HCT116 (cell line): ENCODE measurements at regions not wholly inside any gene's neighbourhood (a gene's known extent, or its start where the extent isn't known, plus 50 kb on each side); places are given as distances from the start of the nearest gene placed in this dataset.

ENCODE experiments used
- ATAC-seq: fragments of 200-7000 bp; cut with Tn5 transposase; 2 replicates; pipeline ENCODE4 v1.9.1; 2020; ENCODE audit warnings: mild to moderate bottlenecking, moderate library complexity
- BruUV-seq: library from RNA; stranded (reverse); fragments of 400-500 nt; replicated peaks from 2 replicates; lab custom pipeline; 2021; lab: Mats Ljungman, UMichigan
- CTCF ChIA-PET: fragments of 300-600 bp; sonication (Branson Sonifier 250); formaldehyde crosslinking; loops from one replicate; lab custom pipeline; 2021; ENCODE audit warnings: antibody characterized with exemption; lab: Charles Lee
- POLR2A ChIA-PET: fragments of 300-600, 350-600 bp; sonication (Branson Sonifier 250); formaldehyde crosslinking; loops from one replicate; lab custom pipeline; 2021; ENCODE audit warnings: antibody characterized with exemption; lab: Charles Lee
- RAD21 ChIA-PET, 2 experiments: fragments of 300-600 bp; sonication (Branson Sonifier 250); formaldehyde crosslinking; loops; one replicate each; lab custom pipeline; 2023; ENCODE audit warnings: low total read pairs in 2 of 2; ENCODE audit not compliant: uncharacterized antibody in 2 of 2, unreplicated experiment in 2 of 2, low non-redundant PET in 1 of 2; lab: Charles Lee
- DNase-seq: peaks from one replicate; pipeline ENCODE4 v3.0.0-alpha.2; 2010; ENCODE audit warnings: low read depth, low spot score
- H2AFZ ChIP-seq: fragments of 200-600 bp; shearing (Covaris generic), sonication (generic); 2 replicates; pipeline ENCODE4 v1.6.1; 2017; ENCODE audit warnings: low read depth, mixed run types, mixed read lengths, antibody characterized with exemption, low read length; ENCODE audit not compliant: poor library complexity, severe bottlenecking
- H3K27ac ChIP-seq: 2 replicates; pipeline ENCODE4 v1.5.1; 2012; ENCODE audit warnings: low read depth, low read length
- H3K27me3 ChIP-seq: fragments of 200-600 bp; sonication (generic); 2 replicates; pipeline ENCODE4 v1.6.1; 2016; ENCODE audit warnings: mixed run types, low read length, mixed read lengths; ENCODE audit not compliant: insufficient read depth
- H3K36me3 ChIP-seq, 2 experiments: fragments of 200-500 bp in 1 of 2; fragments of 200-600 bp in 1 of 2; sonication (Bioruptor generic) in 1 of 2; sonication (generic) in 1 of 2; 2 replicates each; pipeline versions ENCODE4 v1.5.1 to v1.6.1; 2014 to 2016; ENCODE audit warnings: low read length in 2 of 2, inconsistent platforms in 1 of 2, mixed read lengths in 1 of 2, mixed run types in 1 of 2; ENCODE audit not compliant: insufficient read depth in 2 of 2, control insufficient read depth in 1 of 2
- H3K4me1 ChIP-seq, 2 experiments: fragments of 200-600 bp in 1 of 2; sonication (generic) in 1 of 2; 2 replicates each; pipeline versions ENCODE4 v1.5.1 to v1.6.1; 2012 to 2017; ENCODE audit warnings: low read length in 2 of 2, inconsistent platforms in 1 of 2, mild to moderate bottlenecking in 1 of 2, mixed read lengths in 1 of 2, mixed run types in 1 of 2, moderate library complexity in 1 of 2; ENCODE audit not compliant: insufficient read depth in 2 of 2, control insufficient read depth in 1 of 2
- H3K4me2 ChIP-seq: fragments of 200-600 bp; sonication (generic); 2 replicates; pipeline ENCODE4 v1.6.1; 2017; ENCODE audit warnings: mixed run types, low read length, mixed read lengths
- H3K4me3 ChIP-seq, 2 experiments: fragments of 200-600 bp in 1 of 2; sonication (generic) in 1 of 2; replicated peaks in 1 of 2; 2 replicates each; pipeline ENCODE4 v1.5.1; 2011 to 2016; ENCODE audit warnings: low read length in 2 of 2, control low read depth in 1 of 2, low read depth in 1 of 2, mild to moderate bottlenecking in 1 of 2, mixed read lengths in 1 of 2, mixed run types in 1 of 2
- H3K79me2 ChIP-seq: fragments of 200-600 bp; sonication (generic); 2 replicates; pipeline ENCODE4 v1.6.1; 2017; ENCODE audit warnings: mild to moderate bottlenecking, mixed run types, low read length, moderate library complexity, mixed read lengths; ENCODE audit not compliant: insufficient read depth
- H3K9ac ChIP-seq: fragments of 200-600 bp; sonication (generic); 2 replicates; pipeline ENCODE4 v1.6.1; 2016; ENCODE audit warnings: low read length, mixed read lengths
- H3K9me2 ChIP-seq: fragments of 200-600 bp; sonication (generic), shearing (Covaris generic); 2 replicates; pipeline ENCODE4 v1.6.1; 2017; ENCODE audit warnings: mixed run types, mild to moderate bottlenecking, moderate library complexity; ENCODE audit not compliant: insufficient read depth
- H3K9me3 ChIP-seq, 2 experiments: fragments of 200-500 bp in 1 of 2; fragments of 200-600 bp in 1 of 2; sonication (Bioruptor generic) in 1 of 2; sonication (generic) in 1 of 2; 2 replicates each; pipeline ENCODE4 v1.6.1; 2014 to 2017; ENCODE audit warnings: low read length in 2 of 2, mixed read lengths in 2 of 2, inconsistent platforms in 1 of 2, low read depth in 1 of 2, mild to moderate bottlenecking in 1 of 2, mixed run types in 1 of 2, moderate library complexity in 1 of 2; ENCODE audit not compliant: control insufficient read depth in 1 of 2, insufficient read depth in 1 of 2
- H4K20me1 ChIP-seq: fragments of 200-600 bp; sonication (generic), shearing (Covaris generic); 2 replicates; pipeline ENCODE4 v1.6.1; 2017; ENCODE audit warnings: mixed run types, mild to moderate bottlenecking, moderate library complexity; ENCODE audit not compliant: insufficient read depth
- CBX3 ChIP-seq: IDR thresholded peaks from 2 replicates; pipeline ENCODE4 v1.6.1; 2012; ENCODE audit warnings: low read depth
- CEBPB ChIP-seq: IDR thresholded peaks from 2 replicates; pipeline ENCODE4 v1.6.1; 2012; ENCODE audit warnings: low read depth
- EGR1 ChIP-seq: IDR thresholded peaks from 2 replicates; pipeline ENCODE4 v1.6.1; 2012; ENCODE audit warnings: low read depth
- ELF1 ChIP-seq: IDR thresholded peaks from 2 replicates; pipeline ENCODE4 v1.6.1; 2012; ENCODE audit warnings: low read depth, borderline replicate concordance
- EZH2phosphoT487 ChIP-seq: fragments of 200-600 bp; IDR thresholded peaks from 2 replicates; pipeline ENCODE4 v1.6.1; 2018; ENCODE audit warnings: antibody characterized with exemption, borderline replicate concordance
- FOSL1 ChIP-seq: IDR thresholded peaks from 2 replicates; pipeline ENCODE4 v1.6.1; 2012; ENCODE audit warnings: low read depth
- JUND ChIP-seq: IDR thresholded peaks from 2 replicates; pipeline ENCODE4 v1.6.1; 2012
- POLR2A ChIP-seq: IDR thresholded peaks from 2 replicates; pipeline ENCODE4 v1.7.0; 2011; ENCODE audit warnings: borderline replicate concordance; ENCODE audit not compliant: insufficient read depth, insufficient read length; ENCODE audit errors: extremely low read depth
- RAD21 ChIP-seq: IDR thresholded peaks from 2 replicates; pipeline ENCODE4 v1.6.1; 2012; ENCODE audit warnings: low read depth, mild to moderate bottlenecking
- SIN3A ChIP-seq: IDR thresholded peaks from 2 replicates; pipeline ENCODE4 v1.6.1; 2012; ENCODE audit warnings: low read depth
- TCF7L2 ChIP-seq: IDR thresholded peaks from 2 replicates; pipeline ENCODE4 v1.7.0; 2011; ENCODE audit warnings: borderline replicate concordance, inconsistent platforms; ENCODE audit not compliant: insufficient read depth, insufficient read length; ENCODE audit errors: extremely low read depth
- ZFX ChIP-seq: fragments of 450-650 bp; IDR thresholded peaks from 2 replicates; pipeline ENCODE4 v1.6.1; 2017
- ZNF274 ChIP-seq: fragments of 200-500 bp; sonication (Bioruptor generic); IDR thresholded peaks from 2 replicates; pipeline ENCODE4 v1.6.1; 2014; ENCODE audit warnings: mild to moderate bottlenecking, low read depth, low read length, inconsistent platforms
- intact Hi-C: fragments of 100-400 bp; cut with micrococcal nuclease; formaldehyde crosslinking; loops from 2 replicates; pipeline ENCODE4 v1.10.0; 2022
- TF ChIP-seq, protein P1 (sequence below): IDR thresholded peaks from 2 replicates; pipeline ENCODE4 v1.6.1; 2011; ENCODE audit warnings: mild to moderate bottlenecking, low read length, moderate library complexity; ENCODE audit not compliant: insufficient replicate concordance; ENCODE audit errors: extremely low read depth
- TF ChIP-seq, protein P2 (sequence below): IDR thresholded peaks from 2 replicates; pipeline ENCODE4 v1.6.1; 2012; ENCODE audit warnings: low read depth
- TF ChIP-seq, protein P3 (sequence below), 3 experiments: fragments of 200-600 bp in 1 of 3; sonication (generic) in 1 of 3; IDR thresholded peaks in 2 of 3; conservative IDR thresholded peaks in 1 of 3; 2 replicates each; pipeline ENCODE4 v1.5.1; 2012 to 2017; ENCODE audit warnings: low read depth in 2 of 3, low read length in 2 of 3, antibody characterized with exemption in 1 of 3, borderline replicate concordance in 1 of 3, control low read depth in 1 of 3, mild to moderate bottlenecking in 1 of 3, mixed read lengths in 1 of 3, mixed run types in 1 of 3, moderate library complexity in 1 of 3; ENCODE audit not compliant: insufficient read depth in 1 of 3
- TF ChIP-seq, protein P4 (sequence below): IDR thresholded peaks from 2 replicates; pipeline ENCODE4 v1.6.1; 2012

DNA sequence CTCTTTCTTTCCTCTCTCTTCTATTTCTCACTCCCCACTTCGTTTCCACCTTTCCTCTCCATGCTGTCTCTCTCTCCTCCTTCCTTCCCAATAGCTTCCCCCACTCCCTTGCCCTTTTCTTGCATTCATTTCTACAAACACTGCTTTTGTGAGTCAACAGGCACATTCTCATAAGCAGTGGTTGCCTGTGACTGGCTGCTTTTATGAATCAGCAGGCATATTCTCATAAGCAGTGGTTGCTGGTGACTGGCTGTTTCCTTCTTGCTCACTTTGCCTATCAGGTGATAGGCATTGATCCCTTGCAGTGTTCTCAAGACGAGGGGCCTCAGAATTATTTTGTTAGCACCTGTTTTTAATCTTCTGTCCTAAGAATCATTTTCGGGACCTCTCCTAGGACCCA lies 116.1 kb upstream of the ACTBL2 start:
- ChIA-PET RAD21 (no interaction called here), CTCF (no interaction called here), POLR2A (no interaction called here)
- Histone ChIP-seq H3K79me2 (no peaks in the 10 kb centered on the region), H4K20me1 (no peaks in the 10 kb centered on the region), H3K9ac (no peak overlapping the region), H3K36me3 (no peaks in the 10 kb centered on the region), H2AFZ (no peak overlapping the region), H3K4me1 (peaks cover 0 to 6% of the 10 kb centered on the region in 2 experiments; a peak in 1 of 4 replicates), H3K4me2 (no peak overlapping the region), H3K4me3 (no peak overlapping the region), H3K9me3 (no peaks in the 10 kb centered on the region), H3K27ac (no peak overlapping the region), H3K9me2 (no peaks in the 10 kb centered on the region), H3K27me3 (no peaks in the 10 kb centered on the region)
- TF ChIP-seq EGR1 (no peak), ZNF274 (no peak), EZH2phosphoT487 (no peak), SIN3A (no peak), POLR2A (no peak), RAD21 (no peak), FOSL1 (no peak), CEBPB (no peak), ZFX (no peak), TCF7L2 (no peak), ELF1 (no peak), CBX3 (no peak), JUND (no peak)
- TF ChIP-seq, protein P1, sequence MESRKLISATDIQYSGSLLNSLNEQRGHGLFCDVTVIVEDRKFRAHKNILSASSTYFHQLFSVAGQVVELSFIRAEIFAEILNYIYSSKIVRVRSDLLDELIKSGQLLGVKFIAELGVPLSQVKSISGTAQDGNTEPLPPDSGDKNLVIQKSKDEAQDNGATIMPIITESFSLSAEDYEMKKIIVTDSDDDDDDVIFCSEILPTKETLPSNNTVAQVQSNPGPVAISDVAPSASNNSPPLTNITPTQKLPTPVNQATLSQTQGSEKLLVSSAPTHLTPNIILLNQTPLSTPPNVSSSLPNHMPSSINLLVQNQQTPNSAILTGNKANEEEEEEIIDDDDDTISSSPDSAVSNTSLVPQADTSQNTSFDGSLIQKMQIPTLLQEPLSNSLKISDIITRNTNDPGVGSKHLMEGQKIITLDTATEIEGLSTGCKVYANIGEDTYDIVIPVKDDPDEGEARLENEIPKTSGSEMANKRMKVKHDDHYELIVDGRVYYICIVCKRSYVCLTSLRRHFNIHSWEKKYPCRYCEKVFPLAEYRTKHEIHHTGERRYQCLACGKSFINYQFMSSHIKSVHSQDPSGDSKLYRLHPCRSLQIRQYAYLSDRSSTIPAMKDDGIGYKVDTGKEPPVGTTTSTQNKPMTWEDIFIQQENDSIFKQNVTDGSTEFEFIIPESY: no peak
- TF ChIP-seq, protein P2, sequence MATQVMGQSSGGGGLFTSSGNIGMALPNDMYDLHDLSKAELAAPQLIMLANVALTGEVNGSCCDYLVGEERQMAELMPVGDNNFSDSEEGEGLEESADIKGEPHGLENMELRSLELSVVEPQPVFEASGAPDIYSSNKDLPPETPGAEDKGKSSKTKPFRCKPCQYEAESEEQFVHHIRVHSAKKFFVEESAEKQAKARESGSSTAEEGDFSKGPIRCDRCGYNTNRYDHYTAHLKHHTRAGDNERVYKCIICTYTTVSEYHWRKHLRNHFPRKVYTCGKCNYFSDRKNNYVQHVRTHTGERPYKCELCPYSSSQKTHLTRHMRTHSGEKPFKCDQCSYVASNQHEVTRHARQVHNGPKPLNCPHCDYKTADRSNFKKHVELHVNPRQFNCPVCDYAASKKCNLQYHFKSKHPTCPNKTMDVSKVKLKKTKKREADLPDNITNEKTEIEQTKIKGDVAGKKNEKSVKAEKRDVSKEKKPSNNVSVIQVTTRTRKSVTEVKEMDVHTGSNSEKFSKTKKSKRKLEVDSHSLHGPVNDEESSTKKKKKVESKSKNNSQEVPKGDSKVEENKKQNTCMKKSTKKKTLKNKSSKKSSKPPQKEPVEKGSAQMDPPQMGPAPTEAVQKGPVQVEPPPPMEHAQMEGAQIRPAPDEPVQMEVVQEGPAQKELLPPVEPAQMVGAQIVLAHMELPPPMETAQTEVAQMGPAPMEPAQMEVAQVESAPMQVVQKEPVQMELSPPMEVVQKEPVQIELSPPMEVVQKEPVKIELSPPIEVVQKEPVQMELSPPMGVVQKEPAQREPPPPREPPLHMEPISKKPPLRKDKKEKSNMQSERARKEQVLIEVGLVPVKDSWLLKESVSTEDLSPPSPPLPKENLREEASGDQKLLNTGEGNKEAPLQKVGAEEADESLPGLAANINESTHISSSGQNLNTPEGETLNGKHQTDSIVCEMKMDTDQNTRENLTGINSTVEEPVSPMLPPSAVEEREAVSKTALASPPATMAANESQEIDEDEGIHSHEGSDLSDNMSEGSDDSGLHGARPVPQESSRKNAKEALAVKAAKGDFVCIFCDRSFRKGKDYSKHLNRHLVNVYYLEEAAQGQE: no peak
- TF ChIP-seq, protein P3, sequence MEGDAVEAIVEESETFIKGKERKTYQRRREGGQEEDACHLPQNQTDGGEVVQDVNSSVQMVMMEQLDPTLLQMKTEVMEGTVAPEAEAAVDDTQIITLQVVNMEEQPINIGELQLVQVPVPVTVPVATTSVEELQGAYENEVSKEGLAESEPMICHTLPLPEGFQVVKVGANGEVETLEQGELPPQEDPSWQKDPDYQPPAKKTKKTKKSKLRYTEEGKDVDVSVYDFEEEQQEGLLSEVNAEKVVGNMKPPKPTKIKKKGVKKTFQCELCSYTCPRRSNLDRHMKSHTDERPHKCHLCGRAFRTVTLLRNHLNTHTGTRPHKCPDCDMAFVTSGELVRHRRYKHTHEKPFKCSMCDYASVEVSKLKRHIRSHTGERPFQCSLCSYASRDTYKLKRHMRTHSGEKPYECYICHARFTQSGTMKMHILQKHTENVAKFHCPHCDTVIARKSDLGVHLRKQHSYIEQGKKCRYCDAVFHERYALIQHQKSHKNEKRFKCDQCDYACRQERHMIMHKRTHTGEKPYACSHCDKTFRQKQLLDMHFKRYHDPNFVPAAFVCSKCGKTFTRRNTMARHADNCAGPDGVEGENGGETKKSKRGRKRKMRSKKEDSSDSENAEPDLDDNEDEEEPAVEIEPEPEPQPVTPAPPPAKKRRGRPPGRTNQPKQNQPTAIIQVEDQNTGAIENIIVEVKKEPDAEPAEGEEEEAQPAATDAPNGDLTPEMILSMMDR (IDR thresholded peaks at IDR 0.05 in 2 of 3, conservative IDR thresholded peaks at IDR 0.05 in 1 of 3; ENCODE audit: borderline replicate concordance in 1 of 3, insufficient read depth in 1 of 3, low read depth in 2 of 3, low read length in 2 of 3): no peak
- TF ChIP-seq, protein P4, sequence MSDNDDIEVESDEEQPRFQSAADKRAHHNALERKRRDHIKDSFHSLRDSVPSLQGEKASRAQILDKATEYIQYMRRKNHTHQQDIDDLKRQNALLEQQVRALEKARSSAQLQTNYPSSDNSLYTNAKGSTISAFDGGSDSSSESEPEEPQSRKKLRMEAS: no peak
- intact Hi-C loops: no loop called here
- peak; percentile 0 for DNase-seq
- no TSS peak for BruUV-seq
- no peak for ATAC-seq
